GM19372 (cell line): ENCODE measurements at regions not wholly inside any gene's neighbourhood (a gene's known extent, or its start where the extent isn't known, plus 50 kb on each side); places are given as distances from the start of the nearest gene placed in this dataset.

Experiments used
- ATAC-seq: cut with Tn5 transposase; IDR thresholded peaks from one replicate; pipeline ENCODE4 v1.9.1; 2021; ENCODE audit warnings: mild to moderate bottlenecking, low read depth, moderate library complexity; ENCODE audit not compliant: unreplicated experiment

GRCh38 chr3:192068464-192069254, 607.7 kb downstream of the PYDC2 start:
- peak; percentile 57 for ATAC-seq

GRCh38 chr3:192077795-192078497, 617.0 kb downstream of the PYDC2 start:
- no peak for ATAC-seq

- no peak for ATAC-seq
Observed at GRCh38 chr3:192079098-192079497, 618.1 kb downstream of the PYDC2 start.

- ATAC-seq, result no peak
Observed at GRCh38 chr3:192080336-192080735, 619.4 kb downstream of the PYDC2 start.

DNA sequence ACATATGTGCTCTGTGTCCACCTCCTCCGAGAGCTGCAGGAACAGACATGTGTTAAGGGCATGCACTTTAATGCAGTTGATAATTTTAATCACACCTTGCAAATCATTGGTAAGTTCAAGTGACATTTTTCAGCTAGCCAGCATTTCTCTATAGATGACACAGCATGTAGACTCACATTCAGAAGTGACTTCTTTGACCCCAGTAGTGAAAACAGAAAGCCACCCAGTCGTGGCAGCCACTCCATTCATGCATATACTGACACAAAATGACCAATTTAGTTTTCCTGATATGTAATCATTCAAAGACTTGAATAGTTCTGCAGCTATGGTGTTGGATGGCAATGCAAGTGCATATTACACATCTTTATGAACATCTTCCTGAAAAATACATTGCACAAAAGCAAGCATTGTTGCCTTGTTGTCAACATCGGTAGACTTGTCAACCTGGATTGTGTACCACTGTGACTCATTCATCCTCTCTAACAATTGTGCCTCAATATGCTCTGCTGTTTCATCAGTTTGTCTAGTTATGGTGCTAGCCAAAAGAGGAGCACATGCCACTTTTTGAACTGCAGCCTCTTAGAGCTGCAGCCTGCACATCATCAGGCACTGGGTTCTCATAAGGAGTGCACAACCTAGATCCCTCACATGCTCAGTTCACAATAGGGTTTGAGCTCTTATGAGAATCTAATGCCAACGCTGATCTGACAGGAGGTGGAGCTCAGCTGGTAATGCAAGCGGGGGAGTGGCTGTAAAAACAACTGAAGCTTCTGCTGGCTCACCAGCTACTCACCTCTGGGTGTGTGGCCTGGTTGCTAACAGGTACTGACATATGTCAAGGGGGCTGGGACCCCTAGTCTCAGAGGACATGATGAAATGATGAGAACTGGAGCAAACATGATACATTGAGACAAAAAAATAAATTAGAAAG, 622.0 kb downstream of the PYDC2 start:
- peak; percentile 70 for ATAC-seq
